OCI-LY1 (cell line): ENCODE measurements at regions not wholly inside any gene's neighbourhood (a gene's known extent, or its start where the extent isn't known, plus 50 kb on each side); places are given as distances from the start of the nearest gene placed in this dataset.

Experiments used
- CTCF ChIP-seq: fragments of 200-600 bp; sonication (generic), shearing (Covaris generic); IDR thresholded peaks from 2 replicates; pipeline ENCODE4 v1.5.1; 2017; ENCODE audit warnings: mild to moderate bottlenecking, antibody characterized with exemption, low read length, moderate library complexity, mixed read lengths
- EZH2 ChIP-seq: fragments of 200-600 bp; sonication (generic), shearing (Covaris generic); IDR thresholded peaks from 2 replicates; pipeline ENCODE4 v1.8.0; 2017; ENCODE audit warnings: borderline replicate concordance, mixed run types, mild to moderate bottlenecking, antibody characterized with exemption, low read length, moderate library complexity, mixed read lengths

GRCh38 chr2:4938206-4938605 is 754.0 kb upstream of the SOX11 start:
- TF ChIP-seq CTCF (no peak), EZH2 (no peak)
